Glutamatergic neuron (in vitro differentiated cells): ENCODE measurements at regions not wholly inside any gene's neighbourhood (a gene's known extent, or its start where the extent isn't known, plus 50 kb on each side); places are given as distances from the start of the nearest gene placed in this dataset.

Experiments used
- DNase-seq: peaks from one replicate; pipeline ENCODE4 v3.0.0; 2022
- H3K27ac Mint-ChIP-seq: one replicate; pipeline ENCODE4 v1.8.0; 2020; ENCODE audit warnings: mild to moderate bottlenecking, mixed read lengths, inconsistent platforms; ENCODE audit not compliant: unreplicated experiment
- H3K27me3 Mint-ChIP-seq: one replicate; pipeline ENCODE4 v1.8.0; 2020; ENCODE audit warnings: mild to moderate bottlenecking, moderate library complexity, mixed read lengths, inconsistent platforms; ENCODE audit not compliant: unreplicated experiment
- H3K36me3 Mint-ChIP-seq: one replicate; pipeline ENCODE4 v1.8.0; 2020; ENCODE audit warnings: mild to moderate bottlenecking, mixed read lengths, inconsistent platforms; ENCODE audit not compliant: unreplicated experiment
- H3K4me1 Mint-ChIP-seq: one replicate; pipeline ENCODE4 v1.8.0; 2020; ENCODE audit warnings: mild to moderate bottlenecking, low read depth, mixed read lengths, inconsistent platforms; ENCODE audit not compliant: unreplicated experiment
- H3K4me3 Mint-ChIP-seq: one replicate; pipeline ENCODE4 v1.8.0; 2020; ENCODE audit warnings: mild to moderate bottlenecking, mixed read lengths, inconsistent platforms; ENCODE audit not compliant: unreplicated experiment
- H3K9me3 Mint-ChIP-seq: one replicate; pipeline ENCODE4 v1.8.0; 2020; ENCODE audit warnings: mild to moderate bottlenecking, moderate library complexity, mixed read lengths, inconsistent platforms; ENCODE audit not compliant: unreplicated experiment
- TF ChIP-seq, protein P1 (sequence below): fragments of 200-600 bp; sonication (generic); IDR thresholded peaks from one replicate; pipeline ENCODE4 v1.5.0; 2021; ENCODE audit not compliant: partially characterized antibody, unreplicated experiment

DNA sequence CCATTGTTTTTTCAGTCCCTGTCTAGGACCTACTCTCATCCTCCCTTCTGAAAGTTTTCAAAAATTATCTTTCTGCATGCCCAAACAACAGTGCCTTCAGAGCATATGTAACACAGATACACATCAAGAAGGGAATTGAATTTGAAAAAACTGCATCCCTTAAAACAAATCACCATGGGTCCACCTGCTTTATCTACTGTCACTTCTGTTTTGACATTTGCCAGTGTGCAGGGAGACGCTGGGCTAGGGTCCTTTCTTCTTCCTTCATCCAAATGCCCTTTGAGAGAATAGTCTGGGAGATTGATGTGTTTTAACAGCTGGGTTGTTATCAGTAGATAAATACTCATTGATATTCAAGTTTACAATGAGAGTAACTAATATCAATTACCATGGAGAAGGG, 1630.1 kb downstream of the MAT2B start:
- Mint-ChIP-seq H3K4me3 (no peak overlapping the region), H3K9me3 (no peaks in the 10 kb centered on the region), H3K36me3 (no peaks in the 10 kb centered on the region), H3K4me1 (no peaks in the 10 kb centered on the region), H3K27me3 (no peaks in the 10 kb centered on the region), H3K27ac (no peak overlapping the region)
- TF ChIP-seq, protein P1, sequence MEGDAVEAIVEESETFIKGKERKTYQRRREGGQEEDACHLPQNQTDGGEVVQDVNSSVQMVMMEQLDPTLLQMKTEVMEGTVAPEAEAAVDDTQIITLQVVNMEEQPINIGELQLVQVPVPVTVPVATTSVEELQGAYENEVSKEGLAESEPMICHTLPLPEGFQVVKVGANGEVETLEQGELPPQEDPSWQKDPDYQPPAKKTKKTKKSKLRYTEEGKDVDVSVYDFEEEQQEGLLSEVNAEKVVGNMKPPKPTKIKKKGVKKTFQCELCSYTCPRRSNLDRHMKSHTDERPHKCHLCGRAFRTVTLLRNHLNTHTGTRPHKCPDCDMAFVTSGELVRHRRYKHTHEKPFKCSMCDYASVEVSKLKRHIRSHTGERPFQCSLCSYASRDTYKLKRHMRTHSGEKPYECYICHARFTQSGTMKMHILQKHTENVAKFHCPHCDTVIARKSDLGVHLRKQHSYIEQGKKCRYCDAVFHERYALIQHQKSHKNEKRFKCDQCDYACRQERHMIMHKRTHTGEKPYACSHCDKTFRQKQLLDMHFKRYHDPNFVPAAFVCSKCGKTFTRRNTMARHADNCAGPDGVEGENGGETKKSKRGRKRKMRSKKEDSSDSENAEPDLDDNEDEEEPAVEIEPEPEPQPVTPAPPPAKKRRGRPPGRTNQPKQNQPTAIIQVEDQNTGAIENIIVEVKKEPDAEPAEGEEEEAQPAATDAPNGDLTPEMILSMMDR: no peak
- DNase-seq: no peak

DNA sequence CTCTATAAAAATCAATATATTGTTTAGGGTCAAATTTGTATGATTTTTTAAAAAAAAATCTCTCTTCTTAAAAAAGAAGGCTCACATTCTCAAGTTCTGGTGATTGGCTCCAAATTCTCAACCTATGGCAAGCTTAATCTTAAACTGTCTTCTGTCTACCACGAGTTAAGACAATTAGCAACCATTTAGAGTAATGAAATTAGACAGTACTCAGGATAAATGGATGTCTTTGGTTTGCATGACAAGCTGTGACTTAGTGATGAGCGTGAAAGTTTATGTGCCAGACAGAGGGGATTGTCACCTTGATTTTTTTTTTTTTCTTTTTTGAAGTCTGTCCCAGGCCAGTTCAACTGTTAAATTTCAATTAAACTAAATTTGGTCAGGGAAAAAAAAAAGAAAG, 1632.3 kb downstream of the MAT2B start:
- no peak for DNase-seq
- TF ChIP-seq, protein P1: no peak
- Mint-ChIP-seq H3K27ac (no peak overlapping the region), H3K36me3 (no peaks in the 10 kb centered on the region), H3K4me1 (no peaks in the 10 kb centered on the region), H3K27me3 (no peaks in the 10 kb centered on the region), H3K9me3 (no peaks in the 10 kb centered on the region), H3K4me3 (no peak overlapping the region)

DNA sequence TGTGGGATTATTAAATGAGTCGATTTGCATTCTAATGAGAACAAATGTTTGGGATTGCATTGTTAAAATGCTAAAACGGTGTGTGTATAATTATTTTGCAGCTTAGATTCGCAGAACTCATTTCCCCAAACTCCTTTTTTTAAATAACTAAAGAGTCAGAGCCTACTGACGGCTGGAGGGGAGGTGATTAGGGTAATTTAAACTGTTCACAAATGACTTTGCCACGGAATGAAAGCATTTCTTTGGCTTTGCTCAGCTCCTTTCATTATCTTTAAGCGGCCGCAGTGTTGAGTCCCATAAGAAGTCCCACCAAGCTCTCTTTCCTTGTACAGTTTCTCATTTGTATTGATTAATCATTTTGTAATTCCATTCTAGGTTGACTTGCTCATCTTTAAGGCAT, 1632.8 kb downstream of the MAT2B start:
- no peak overlapping the region for H3K27ac Mint-ChIP-seq
- no peaks in the 10 kb centered on the region for H3K36me3 Mint-ChIP-seq
- H3K9me3 Mint-ChIP-seq: no peaks in the 10 kb centered on the region
- H3K27me3 Mint-ChIP-seq: no peaks in the 10 kb centered on the region
- TF ChIP-seq, protein P1: no peak
- DNase-seq: no peak
- H3K4me1 Mint-ChIP-seq: peaks cover 2% of the 10 kb centered on the region
- H3K4me3 Mint-ChIP-seq: no peak overlapping the region

DNA sequence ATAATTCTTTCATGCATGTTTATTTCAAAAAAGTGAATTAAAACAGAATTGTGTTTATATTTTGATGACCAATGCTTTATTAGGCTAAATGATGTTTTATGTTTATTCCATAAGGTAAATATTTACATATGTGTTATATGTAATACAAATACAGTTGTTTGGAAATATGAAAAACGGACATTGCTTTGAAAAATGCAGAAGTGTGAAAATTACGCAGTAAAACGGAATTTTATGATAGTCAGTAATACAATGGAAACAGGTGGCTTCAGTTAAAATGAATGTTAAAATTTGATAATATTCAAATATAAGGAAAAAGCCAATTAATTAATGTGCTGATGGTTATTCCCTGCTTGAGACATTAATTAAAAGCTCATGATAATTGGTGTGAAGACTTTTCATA, 1633.8 kb downstream of the MAT2B start:
- Mint-ChIP-seq H3K4me1 (peaks cover 10% of the 10 kb centered on the region), H3K36me3 (no peaks in the 10 kb centered on the region), H3K4me3 (no peak overlapping the region), H3K27ac (no peak overlapping the region), H3K27me3 (no peaks in the 10 kb centered on the region), H3K9me3 (no peaks in the 10 kb centered on the region)
- TF ChIP-seq, protein P1: no peak
- DNase-seq: no peak

DNA sequence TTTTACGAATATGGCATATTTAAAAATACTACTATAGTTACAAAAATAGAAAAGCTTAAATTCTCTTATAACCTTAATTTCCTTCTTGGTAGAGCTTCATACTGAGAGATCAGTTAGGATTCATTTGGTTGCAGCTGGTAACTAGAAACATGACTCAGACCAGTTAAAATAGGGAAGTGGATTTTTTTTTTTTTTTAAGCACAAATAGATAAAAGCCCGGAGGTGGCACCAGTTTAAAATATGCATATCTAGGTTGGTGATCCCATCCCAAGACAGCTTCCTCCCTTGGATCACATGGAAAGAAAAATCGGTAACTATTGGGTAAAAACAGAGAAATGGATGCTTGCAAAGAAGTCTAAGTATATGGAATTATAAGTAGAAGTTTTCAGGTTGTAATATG, 1634.3 kb downstream of the MAT2B start:
- Mint-ChIP-seq H3K27ac (no peak overlapping the region), H3K4me1 (peaks cover 10% of the 10 kb centered on the region), H3K4me3 (no peak overlapping the region), H3K9me3 (no peaks in the 10 kb centered on the region), H3K27me3 (no peaks in the 10 kb centered on the region), H3K36me3 (no peaks in the 10 kb centered on the region)
- TF ChIP-seq, protein P1: no peak
- DNase-seq: no peak
